ENCODE measurements at regions not wholly inside any gene's neighbourhood (a gene's known extent, or its start where the extent isn't known, plus 50 kb on each side); places are given as distances from the start of the nearest gene placed in this dataset.
"Not testable (repeated sequence)": the region's sequence is repeated elsewhere in the genome, so short reads cannot be mapped to it uniquely, and the experiment has no call there.

- H3K27ac ChIP-seq, result no peak overlapping the region
- TF ChIP-seq CTCF (IDR thresholded peaks at IDR 0.05; ENCODE audit: low read depth, low read length), result no peak
- H3K4me1 ChIP-seq (ENCODE audit: low read depth), result no peaks in the 10 kb centered on the region
- no peaks in the 10 kb centered on the region for H3K9me3 ChIP-seq (ENCODE audit: low read depth)
- H3K36me3 ChIP-seq, result no peaks in the 10 kb centered on the region
- no peaks in the 10 kb centered on the region for H3K27me3 ChIP-seq
- DNase-seq (ENCODE audit: low read depth in 1 of 2, low spot score in 1 of 2), result no peak
- no peak overlapping the region for H3K4me3 ChIP-seq
These were observed 382.0 kb downstream of the PREX1 start for GRCh38 chr20:48445827-48446226.

DNA sequence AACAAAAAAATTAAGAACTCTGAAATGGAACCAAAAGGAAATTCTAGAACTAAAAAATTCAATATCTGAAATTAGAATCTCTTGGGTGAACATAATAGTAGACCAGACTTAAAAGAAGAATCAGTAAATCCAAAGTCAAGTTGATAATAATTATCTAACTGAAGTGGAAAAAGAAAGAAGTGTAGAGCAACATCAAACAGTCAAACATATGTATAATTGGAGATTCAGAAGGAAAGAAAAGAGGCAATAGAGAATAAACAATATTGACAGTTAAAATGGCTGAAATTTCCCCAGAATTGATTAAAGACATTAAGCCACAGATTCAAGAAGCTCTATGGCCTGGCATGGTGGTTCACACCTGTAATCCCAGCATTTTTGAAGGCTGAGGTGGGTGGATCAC is 383.6 kb downstream of the PREX1 start:
- H3K4me3 ChIP-seq, result no peak overlapping the region

GRCh38 chr20:48440916-48441315 is 386.9 kb downstream of the PREX1 start:
- H3K27ac ChIP-seq, result no peak overlapping the region
- H3K9me3 ChIP-seq (ENCODE audit: low read depth), result no peaks in the 10 kb centered on the region
- TF ChIP-seq CTCF (IDR thresholded peaks at IDR 0.05; ENCODE audit: low read depth, low read length), result no peak
- no peak overlapping the region for H3K4me3 ChIP-seq
- H3K36me3 ChIP-seq, result no peaks in the 10 kb centered on the region
- no peak for DNase-seq (ENCODE audit: low read depth in 1 of 2, low spot score in 1 of 2)
- no peaks in the 10 kb centered on the region for H3K27me3 ChIP-seq
- no peaks in the 10 kb centered on the region for H3K4me1 ChIP-seq (ENCODE audit: low read depth)

More for the DNA sequence above, 383.6 kb downstream of the PREX1 start:
- DNase-seq (ENCODE audit: low read depth in 1 of 2, low spot score in 1 of 2), result no peak
- Histone ChIP-seq H3K4me1 (ENCODE audit: low read depth) (no peaks in the 10 kb centered on the region), H3K27me3 (no peaks in the 10 kb centered on the region), H3K27ac (no peak overlapping the region), H3K9me3 (ENCODE audit: low read depth) (no peaks in the 10 kb centered on the region), H3K36me3 (no peaks in the 10 kb centered on the region)
- no peak for TF ChIP-seq CTCF (IDR thresholded peaks at IDR 0.05; ENCODE audit: low read depth, low read length)

DNA sequence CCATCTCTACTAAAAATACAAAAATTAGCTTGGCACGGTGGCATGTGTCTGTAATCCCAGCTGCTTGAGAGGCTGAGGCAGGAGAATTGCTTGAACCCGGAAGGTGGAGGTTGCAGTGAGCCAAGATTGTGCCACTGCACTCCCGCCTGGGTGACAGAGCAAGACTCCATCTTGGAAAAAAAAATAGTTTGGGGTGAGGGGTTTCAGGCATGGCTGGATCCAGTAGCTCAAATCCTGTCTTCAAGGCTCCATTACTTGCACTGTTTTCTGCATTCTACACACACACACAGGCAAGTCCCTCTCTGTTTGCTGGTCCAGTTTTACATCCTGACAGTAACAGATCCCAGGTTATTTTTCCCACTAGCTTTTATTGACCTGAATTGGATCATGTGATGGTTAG is 387.5 kb downstream of the PREX1 start:
- DNase-seq (ENCODE audit: low read depth in 1 of 2, low spot score in 1 of 2); H3K4me1 ChIP-seq (ENCODE audit: low read depth); H3K27me3 ChIP-seq; H3K36me3 ChIP-seq; H3K9me3 ChIP-seq (ENCODE audit: low read depth); H3K4me3 ChIP-seq; H3K27ac ChIP-seq: not testable (repeated sequence)

GRCh38 chr20:48437146-48437545 is 390.7 kb downstream of the PREX1 start:
- Histone ChIP-seq H3K27me3 (no peaks in the 10 kb centered on the region), H3K27ac (no peak overlapping the region)
- no peak for DNase-seq (ENCODE audit: low read depth in 1 of 2, low spot score in 1 of 2)

DNA sequence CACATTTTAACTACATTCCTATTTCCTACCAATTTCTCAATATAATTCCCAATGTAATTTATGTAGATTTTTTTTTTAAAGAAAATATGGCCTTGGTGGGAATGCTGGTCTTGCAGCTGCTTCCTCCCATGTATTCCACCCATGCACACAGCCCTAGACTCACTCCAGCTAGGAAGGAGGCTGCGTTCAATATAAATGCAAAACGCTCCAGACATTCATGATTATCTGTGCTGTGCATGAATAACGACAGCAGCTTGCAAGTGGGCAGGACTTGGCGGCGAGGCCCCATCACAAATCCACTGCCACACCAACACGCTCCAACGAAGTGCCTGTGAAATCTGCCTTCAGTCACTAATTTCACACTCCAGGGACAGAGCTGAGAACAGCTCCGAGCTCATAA is 391.2 kb downstream of the PREX1 start:
- H3K4me3 ChIP-seq; H3K4me1 ChIP-seq (ENCODE audit: low read depth); H3K27me3 ChIP-seq; H3K36me3 ChIP-seq; H3K9me3 ChIP-seq (ENCODE audit: low read depth); DNase-seq (ENCODE audit: low read depth in 1 of 2, low spot score in 1 of 2); H3K27ac ChIP-seq: not testable (repeated sequence)

More at GRCh38 chr20:48437146-48437545, 390.7 kb downstream of the PREX1 start:
- TF ChIP-seq CTCF (IDR thresholded peaks at IDR 0.05; ENCODE audit: low read depth, low read length), result no peak
- H3K9me3 ChIP-seq (ENCODE audit: low read depth), result no peaks in the 10 kb centered on the region
- H3K4me1 ChIP-seq (ENCODE audit: low read depth), result no peaks in the 10 kb centered on the region
- no peaks in the 10 kb centered on the region for H3K36me3 ChIP-seq
- H3K4me3 ChIP-seq, result no peak overlapping the region

GRCh38 chr20:48433178-48433577 is 394.6 kb downstream of the PREX1 start:
- no peak for TF ChIP-seq CTCF (IDR thresholded peaks at IDR 0.05; ENCODE audit: low read depth, low read length)
- H3K27me3 ChIP-seq, result no peaks in the 10 kb centered on the region
- no peaks in the 10 kb centered on the region for H3K9me3 ChIP-seq (ENCODE audit: low read depth)
- DNase-seq (ENCODE audit: low read depth in 1 of 2, low spot score in 1 of 2), result no peak
- H3K27ac ChIP-seq, result no peak overlapping the region
- H3K36me3 ChIP-seq, result no peaks in the 10 kb centered on the region
- no peaks in the 10 kb centered on the region for H3K4me1 ChIP-seq (ENCODE audit: low read depth)
- H3K4me3 ChIP-seq, result no peak overlapping the region
